Activated naive CD8-positive, alpha-beta T cell treated with anti-CD3 and anti-CD28 coated beads, Interleukin-2, amount 10 ng/mL, durations not matched to agents 7 days and 5 days (primary cell): ENCODE measurements at regions not wholly inside any gene's neighbourhood (a gene's known extent, or its start where the extent isn't known, plus 50 kb on each side); places are given as distances from the start of the nearest gene placed in this dataset.

Experiments
- ATAC-seq: fragments of 150-1000 bp; cut with Tn5 transposase; one replicate; pipeline ENCODE4 v1.10.0; 2021; ENCODE audit warnings: low read depth, moderate library complexity
- POLR2A ChIA-PET: fragments of 350-600 bp; sonication (Branson Sonifier 250); formaldehyde crosslinking; loops from one replicate; lab custom pipeline; 2021; ENCODE audit warnings: antibody characterized with exemption; lab: Charles Lee
- DNase-seq: peaks from one replicate; pipeline ENCODE4 v3.0.0; 2021
- H3K27ac Mint-ChIP-seq: one replicate; pipeline ENCODE4 v1.8.0; 2022; ENCODE audit warnings: mild to moderate bottlenecking, mixed read lengths
- H3K27me3 Mint-ChIP-seq: one replicate; pipeline ENCODE4 v1.8.0; 2022; ENCODE audit warnings: mild to moderate bottlenecking, moderate library complexity, mixed read lengths
- H3K36me3 Mint-ChIP-seq: one replicate; pipeline ENCODE4 v1.8.0; 2021; ENCODE audit warnings: mild to moderate bottlenecking, mixed read lengths
- H3K4me1 Mint-ChIP-seq: one replicate; pipeline ENCODE4 v1.8.0; 2021; ENCODE audit warnings: mixed read lengths
- H3K4me3 Mint-ChIP-seq: one replicate; pipeline ENCODE4 v1.8.0; 2022; ENCODE audit warnings: mild to moderate bottlenecking, moderate library complexity, mixed read lengths
- H3K9me3 Mint-ChIP-seq: one replicate; pipeline ENCODE4 v1.8.0; 2021; ENCODE audit warnings: mixed read lengths

DNA sequence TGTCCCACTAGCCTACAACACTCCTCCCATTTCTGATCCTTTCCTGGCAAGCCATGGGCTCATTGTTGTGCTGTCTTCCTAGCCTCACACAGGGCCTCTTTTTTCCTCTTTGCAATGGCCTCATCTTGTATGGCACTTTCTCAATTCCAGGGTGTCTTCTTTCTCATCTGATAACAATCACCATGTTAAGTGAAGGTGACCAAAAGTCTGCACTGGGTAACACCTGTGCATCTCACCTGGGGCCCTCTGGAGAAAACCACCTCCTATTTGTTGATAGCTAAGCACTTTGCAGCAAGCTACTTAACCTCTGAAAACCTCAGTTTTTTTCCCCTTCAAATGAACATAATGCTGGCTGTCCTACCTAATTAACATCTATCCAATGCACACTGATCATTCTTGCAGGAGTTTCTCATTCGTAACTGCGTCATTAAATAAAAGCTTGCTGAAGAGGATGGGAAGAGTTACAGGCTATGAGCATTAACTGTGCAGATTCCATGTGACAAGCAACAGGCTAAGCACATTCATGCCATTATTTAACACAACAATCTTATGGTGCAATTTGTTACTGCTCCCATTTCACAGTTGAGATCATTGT is 60.1 kb upstream of the STK32A start:
- H3K9me3 Mint-ChIP-seq = no peaks in the 10 kb centered on the region
- H3K27me3 Mint-ChIP-seq = peaks cover 2% of the 10 kb centered on the region
- H3K36me3 Mint-ChIP-seq = no peaks in the 10 kb centered on the region
- POLR2A ChIA-PET = no interaction called here
- H3K27ac Mint-ChIP-seq = no peak overlapping the region
- H3K4me3 Mint-ChIP-seq = no peak overlapping the region
- H3K4me1 Mint-ChIP-seq = peaks cover 1% of the 10 kb centered on the region
- ATAC-seq (no peak), DNase-seq (no peak)

DNA sequence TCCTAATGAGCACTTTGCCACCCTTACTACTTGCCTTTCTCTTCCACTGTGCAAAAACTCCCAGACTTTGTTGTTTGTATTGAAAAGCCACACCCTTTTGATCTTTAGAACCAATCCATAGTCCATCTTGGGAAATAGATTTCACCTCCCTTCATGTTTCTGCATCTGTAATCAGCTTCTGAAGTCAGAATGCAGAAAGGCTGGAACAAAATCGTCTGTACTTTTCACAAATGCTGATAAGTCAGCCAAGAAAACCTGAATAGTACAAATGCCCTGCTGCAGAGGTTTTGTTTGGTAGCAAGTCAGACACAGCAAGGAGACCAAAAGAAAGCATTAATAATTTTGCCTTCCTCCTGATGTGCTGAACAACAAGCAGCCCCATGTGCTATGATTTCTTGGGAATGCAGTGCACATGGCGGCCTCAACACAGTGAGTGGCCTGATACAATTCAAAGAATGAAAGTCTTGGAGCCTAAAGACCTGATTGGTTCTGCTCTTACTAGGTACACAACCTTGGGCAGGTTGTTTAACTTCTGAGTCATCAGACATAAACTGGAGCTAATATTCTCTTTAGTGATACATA is 59.2 kb upstream of the STK32A start:
- POLR2A ChIA-PET = no interaction called here
- ATAC-seq = no peak
- Mint-ChIP-seq H3K36me3 (no peaks in the 10 kb centered on the region), H3K27me3 (peaks cover 2% of the 10 kb centered on the region), H3K4me1 (peaks cover 1% of the 10 kb centered on the region), H3K4me3 (no peak overlapping the region), H3K9me3 (no peaks in the 10 kb centered on the region), H3K27ac (no peak overlapping the region)
- no peak for DNase-seq

DNA sequence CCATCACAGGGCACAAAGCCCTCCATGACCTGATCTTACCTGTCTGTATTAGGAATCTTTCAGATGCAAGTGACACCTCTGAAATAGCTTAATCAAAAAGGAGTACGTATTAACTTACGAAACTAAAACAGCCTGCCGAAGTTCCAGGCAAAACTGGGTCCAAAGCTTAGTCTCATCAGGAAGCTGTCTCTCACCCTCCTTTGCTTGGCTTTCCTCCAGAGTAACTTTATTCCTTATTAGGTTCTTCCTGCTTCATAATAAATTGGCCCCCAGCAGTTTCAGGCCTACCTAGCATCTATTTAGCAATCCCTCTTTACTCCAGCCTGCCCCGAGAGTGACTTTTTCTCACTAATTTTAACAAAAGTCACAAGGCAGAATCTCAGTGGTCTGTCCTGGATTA is 58.4 kb upstream of the STK32A start:
- Mint-ChIP-seq H3K27ac (no peak overlapping the region), H3K9me3 (no peaks in the 10 kb centered on the region), H3K4me1 (no peaks in the 10 kb centered on the region), H3K36me3 (no peaks in the 10 kb centered on the region), H3K27me3 (peaks cover 2% of the 10 kb centered on the region), H3K4me3 (no peak overlapping the region)
- POLR2A ChIA-PET = no interaction called here
- no peak for ATAC-seq
- DNase-seq = no peak

DNA sequence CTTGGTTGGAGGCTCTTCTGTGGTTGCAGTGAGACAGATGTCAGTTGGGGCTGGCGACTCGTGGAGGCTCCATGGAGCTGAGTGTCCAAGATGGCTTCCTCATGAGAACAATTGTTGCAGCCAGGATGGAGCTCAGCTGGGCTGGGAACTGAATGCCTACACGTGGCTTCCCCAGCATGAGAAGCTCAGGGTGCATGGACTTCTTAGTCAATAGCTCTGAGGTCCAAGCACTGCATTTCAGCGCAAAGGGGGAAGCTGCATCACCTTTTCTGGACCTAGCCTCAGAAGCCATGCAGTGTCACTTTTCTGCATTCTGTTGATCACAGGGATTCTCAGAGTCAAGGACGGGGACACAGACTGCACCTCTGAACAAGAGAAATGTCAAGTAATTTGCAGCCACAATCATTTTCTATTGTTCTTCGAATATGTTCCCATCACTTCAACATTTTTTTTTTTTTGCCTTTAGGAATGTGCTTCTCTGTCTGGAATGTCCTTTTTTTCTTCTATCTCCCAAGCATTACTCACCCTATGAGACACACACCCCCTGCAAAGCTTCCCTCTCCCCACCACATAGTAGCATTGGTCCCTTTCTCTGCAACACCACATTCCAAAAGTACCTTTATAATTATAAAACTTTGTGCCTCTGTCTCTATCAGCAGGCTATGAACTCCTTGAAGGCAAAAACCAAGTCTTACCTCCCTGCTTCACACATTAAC is 57.5 kb upstream of the STK32A start:
- no peaks in the 10 kb centered on the region for H3K36me3 Mint-ChIP-seq
- no peaks in the 10 kb centered on the region for H3K4me1 Mint-ChIP-seq
- no peak for ATAC-seq
- peaks cover 2% of the 10 kb centered on the region for H3K27me3 Mint-ChIP-seq
- no peak overlapping the region for H3K4me3 Mint-ChIP-seq
- DNase-seq = no peak
- no peak overlapping the region for H3K27ac Mint-ChIP-seq
- POLR2A ChIA-PET = no interaction called here
- no peaks in the 10 kb centered on the region for H3K9me3 Mint-ChIP-seq

DNA sequence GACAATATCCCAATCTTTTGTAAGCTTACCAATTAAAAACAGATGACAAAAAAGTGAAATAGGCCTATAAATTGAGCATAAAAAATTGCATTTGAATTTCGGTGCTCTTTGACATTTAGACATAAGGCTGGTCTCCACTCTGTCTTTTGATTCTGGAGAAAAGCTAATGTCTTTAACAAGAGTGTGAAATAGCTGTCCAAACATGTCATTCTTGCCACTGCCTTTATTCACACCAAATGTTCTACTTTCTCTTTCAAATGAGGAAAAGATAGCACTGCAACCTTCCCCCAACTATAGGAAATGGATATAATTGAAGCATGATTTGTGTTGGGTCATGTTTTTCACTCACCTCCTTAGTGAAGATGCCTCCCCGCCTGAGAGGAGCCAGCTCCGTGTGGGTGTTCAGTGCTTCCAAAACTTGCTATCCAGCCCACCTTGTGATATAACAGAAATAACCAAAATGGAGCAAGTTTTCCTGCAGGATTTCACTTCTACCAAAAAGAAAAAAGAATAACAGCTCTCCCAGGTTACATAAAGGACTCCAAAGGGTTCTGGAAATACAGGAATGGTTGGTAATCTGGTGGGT is 55.2 kb upstream of the STK32A start:
- Mint-ChIP-seq H3K9me3 (no peaks in the 10 kb centered on the region), H3K4me1 (no peaks in the 10 kb centered on the region), H3K4me3 (no peak overlapping the region), H3K36me3 (no peaks in the 10 kb centered on the region), H3K27me3 (peaks cover 2% of the 10 kb centered on the region), H3K27ac (no peak overlapping the region)
- POLR2A ChIA-PET = no interaction called here
- no peak for ATAC-seq
- no peak for DNase-seq

DNA sequence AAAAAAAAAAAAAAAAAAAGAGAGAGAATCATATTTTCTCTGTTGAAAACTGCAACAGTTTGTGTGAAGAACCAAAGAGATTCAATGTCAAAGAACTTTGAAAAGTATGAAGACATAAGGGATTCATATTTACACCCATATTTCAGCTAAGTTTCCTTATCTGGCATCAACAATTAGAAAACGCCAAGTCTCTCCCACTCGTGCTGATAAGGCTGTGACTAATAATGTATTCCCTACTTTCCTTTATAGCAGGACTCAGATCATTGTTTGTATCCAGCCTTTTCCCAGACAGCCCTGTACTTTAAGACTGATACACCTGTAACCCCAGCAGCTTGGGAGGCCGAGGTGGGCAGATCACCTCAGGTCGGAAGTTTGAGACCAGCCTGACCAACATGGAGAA is 54.1 kb upstream of the STK32A start:
- no peaks in the 10 kb centered on the region for H3K4me1 Mint-ChIP-seq
- POLR2A ChIA-PET = no interaction called here
- no peak overlapping the region for H3K4me3 Mint-ChIP-seq
- H3K27ac Mint-ChIP-seq = no peak overlapping the region
- H3K9me3 Mint-ChIP-seq = no peaks in the 10 kb centered on the region
- peaks cover 2% of the 10 kb centered on the region for H3K27me3 Mint-ChIP-seq
- no peak for DNase-seq
- ATAC-seq = no peak
- H3K36me3 Mint-ChIP-seq = no peaks in the 10 kb centered on the region
